ENCODE measurements at regions not wholly inside any gene's neighbourhood (a gene's known extent, or its start where the extent isn't known, plus 50 kb on each side); places are given as distances from the start of the nearest gene placed in this dataset.

- TF ChIP-seq CTCF (IDR thresholded peaks at IDR 0.05; ENCODE audit: borderline replicate concordance, extremely low read depth, low read length, poor library complexity, severe bottlenecking), result no peak
- TF ChIP-seq EZH2 (IDR thresholded peaks at IDR 0.05; ENCODE audit: borderline replicate concordance, low read depth, low read length, severe bottlenecking), result no peak
Measured at GRCh38 chr20:50325215-50325614, 134.6 kb downstream of the CEBPB start.

All from DND-41 (cell line).